Jurkat, Clone E6-1 (cell line): ENCODE measurements at regions not wholly inside any gene's neighbourhood (a gene's known extent, or its start where the extent isn't known, plus 50 kb on each side); places are given as distances from the start of the nearest gene placed in this dataset.

Experiments
- DNase-seq: peaks from one replicate; pipeline ENCODE4 v3.0.0-alpha.2; 2011; ENCODE audit warnings: low read depth, low spot score
- H3K4me3 ChIP-seq: 2 replicates; pipeline ENCODE4 v1.5.1; 2011; ENCODE audit warnings: mild to moderate bottlenecking, low read length, control low read depth, moderate library complexity

GRCh38 chr4:129379429-129379828 lies 283.5 kb downstream of the C4orf33 start:
- no peak for DNase-seq
- no peak overlapping the region for H3K4me3 ChIP-seq

- H3K4me3 ChIP-seq: no peak overlapping the region
- DNase-seq: no peak
Measured at GRCh38 chr4:129384974-129385373, 289.0 kb downstream of the C4orf33 start.

- H3K4me3 ChIP-seq: no peak overlapping the region
- DNase-seq: no peak
Measured at GRCh38 chr4:129387666-129388065, 291.7 kb downstream of the C4orf33 start.

GRCh38 chr4:129393976-129394375 lies 298.0 kb downstream of the C4orf33 start:
- DNase-seq: no peak
- H3K4me3 ChIP-seq: no peak overlapping the region

- DNase-seq: no peak
- no peak overlapping the region for H3K4me3 ChIP-seq
Measured at GRCh38 chr4:129394635-129395034, 298.7 kb downstream of the C4orf33 start.

- H3K4me3 ChIP-seq: no peak overlapping the region
- no peak for DNase-seq
Measured at GRCh38 chr4:129403848-129404247, 307.9 kb downstream of the C4orf33 start.

- H3K4me3 ChIP-seq: no peak overlapping the region
- no peak for DNase-seq
Measured at GRCh38 chr4:129410115-129410514, 314.2 kb downstream of the C4orf33 start.

GRCh38 chr4:129415004-129415403 lies 319.1 kb downstream of the C4orf33 start:
- H3K4me3 ChIP-seq: no peak overlapping the region
- DNase-seq: no peak

- no peak for DNase-seq
- no peak overlapping the region for H3K4me3 ChIP-seq
Measured at GRCh38 chr4:129420637-129421036, 324.7 kb downstream of the C4orf33 start.

- DNase-seq: no peak
- H3K4me3 ChIP-seq: no peak overlapping the region
Measured at GRCh38 chr4:129422277-129422676, 326.3 kb downstream of the C4orf33 start.

GRCh38 chr4:129428454-129428853 lies 332.5 kb downstream of the C4orf33 start:
- DNase-seq: no peak
- no peak overlapping the region for H3K4me3 ChIP-seq

- no peak overlapping the region for H3K4me3 ChIP-seq
- no peak for DNase-seq
Measured at GRCh38 chr4:129429581-129430320, 333.8 kb downstream of the C4orf33 start.

GRCh38 chr4:129437347-129437746 lies 341.4 kb downstream of the C4orf33 start:
- H3K4me3 ChIP-seq: no peak overlapping the region
- no peak for DNase-seq

- no peak overlapping the region for H3K4me3 ChIP-seq
- DNase-seq: no peak
Measured at GRCh38 chr4:129438456-129438981, 342.6 kb downstream of the C4orf33 start.

GRCh38 chr4:129446074-129446473 lies 350.1 kb downstream of the C4orf33 start:
- DNase-seq: no peak
- no peak overlapping the region for H3K4me3 ChIP-seq

- H3K4me3 ChIP-seq: no peak overlapping the region
- DNase-seq: no peak
Measured at GRCh38 chr4:129453524-129454200, 357.7 kb downstream of the C4orf33 start.

- H3K4me3 ChIP-seq: no peak overlapping the region
- DNase-seq: no peak
Measured at GRCh38 chr4:129455482-129455881, 359.5 kb downstream of the C4orf33 start.

GRCh38 chr4:129468624-129469023 lies 372.7 kb downstream of the C4orf33 start:
- H3K4me3 ChIP-seq: no peak overlapping the region
- DNase-seq: no peak

- no peak overlapping the region for H3K4me3 ChIP-seq
- no peak for DNase-seq
Measured at GRCh38 chr4:129474698-129475097, 378.7 kb downstream of the C4orf33 start.

GRCh38 chr4:129481107-129481506 lies 385.2 kb downstream of the C4orf33 start:
- DNase-seq: no peak

GRCh38 chr4:129488427-129488826 lies 392.5 kb downstream of the C4orf33 start:
- DNase-seq: no peak
- H3K4me3 ChIP-seq: no peak overlapping the region

More at GRCh38 chr4:129481107-129481506, 385.2 kb downstream of the C4orf33 start:
- H3K4me3 ChIP-seq: no peak overlapping the region
